ENCODE measurements at regions not wholly inside any gene's neighbourhood (a gene's known extent, or its start where the extent isn't known, plus 50 kb on each side); places are given as distances from the start of the nearest gene placed in this dataset.
"Not testable (repeated sequence)": the region's sequence is repeated elsewhere in the genome, so short reads cannot be mapped to it uniquely, and the experiment has no call there.

DNA sequence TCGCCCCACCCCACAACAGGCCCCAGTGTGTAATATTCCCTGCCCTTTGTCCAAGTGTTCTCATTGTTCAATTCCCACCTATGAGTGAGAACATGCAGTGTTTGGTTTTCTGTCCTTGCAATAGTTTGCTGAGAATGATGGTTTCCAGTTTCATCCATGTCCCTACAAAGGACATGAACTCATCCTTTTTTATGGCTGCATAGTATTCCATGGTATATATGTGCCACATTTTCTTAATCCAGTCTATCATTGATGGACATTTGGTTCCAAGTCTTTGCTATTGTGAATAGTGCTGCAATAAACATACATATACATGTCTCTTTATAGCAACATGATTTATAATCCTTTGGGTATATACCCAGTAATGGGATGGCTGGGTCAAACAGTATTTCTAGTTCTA lies 132.7 kb downstream of the SNX10 start:
- not testable (repeated sequence) for H3K4me3 ChIP-seq (ENCODE audit: low read depth in 1 of 5, low read length in 5 of 5); H3K27ac ChIP-seq (ENCODE audit: low read depth, low read length); H3K27me3 ChIP-seq (ENCODE audit: control insufficient read depth in 5 of 5, insufficient read depth in 4 of 5, low read length in 5 of 5); H3K4me1 ChIP-seq (ENCODE audit: control insufficient read depth in 5 of 5, insufficient read depth in 5 of 5, low read length in 5 of 5); H3K9me3 ChIP-seq (ENCODE audit: control insufficient read depth in 5 of 5, low read length in 5 of 5); H3K9ac ChIP-seq (ENCODE audit: low read length in 5 of 5); H3K36me3 ChIP-seq (ENCODE audit: control insufficient read depth in 5 of 5, insufficient read depth in 5 of 5, low read length in 5 of 5)

DNA sequence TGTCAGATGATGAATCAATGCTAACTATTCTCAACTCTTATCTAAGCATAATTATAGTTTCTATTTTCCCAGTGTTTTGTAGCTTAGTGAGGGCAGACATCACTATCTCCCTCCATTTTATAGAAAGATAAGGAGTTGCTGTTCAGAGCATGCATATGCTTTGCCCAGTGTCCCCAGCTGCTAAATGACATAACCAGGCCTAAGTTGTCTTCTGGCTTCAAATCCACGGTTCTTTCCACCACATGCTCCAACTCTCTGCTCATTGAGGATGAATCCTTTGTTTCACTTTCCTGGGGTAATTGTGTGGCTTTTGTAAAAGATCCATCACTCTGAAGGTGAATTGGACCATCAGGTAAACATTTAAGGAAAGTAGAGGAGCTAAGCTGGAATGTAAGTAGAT lies 134.0 kb downstream of the SNX10 start:
- Histone ChIP-seq H3K27ac (ENCODE audit: low read depth, low read length) (no peak overlapping the region), H3K4me1 (ENCODE audit: control insufficient read depth in 5 of 5, insufficient read depth in 5 of 5, low read length in 5 of 5) (peaks cover 0 to 9% (median 3%) of the 10 kb centered on the region in 5 donors), H3K4me3 (ENCODE audit: low read depth in 1 of 5, low read length in 5 of 5) (no peak overlapping the region), H3K27me3 (ENCODE audit: control insufficient read depth in 5 of 5, insufficient read depth in 4 of 5, low read length in 5 of 5) (no peaks in the 10 kb centered on the region), H3K9me3 (ENCODE audit: control insufficient read depth in 5 of 5, low read length in 5 of 5) (no peaks in the 10 kb centered on the region), H3K36me3 (ENCODE audit: control insufficient read depth in 5 of 5, insufficient read depth in 5 of 5, low read length in 5 of 5) (no peaks in the 10 kb centered on the region), H3K9ac (ENCODE audit: low read length in 5 of 5) (no peak overlapping the region)

DNA sequence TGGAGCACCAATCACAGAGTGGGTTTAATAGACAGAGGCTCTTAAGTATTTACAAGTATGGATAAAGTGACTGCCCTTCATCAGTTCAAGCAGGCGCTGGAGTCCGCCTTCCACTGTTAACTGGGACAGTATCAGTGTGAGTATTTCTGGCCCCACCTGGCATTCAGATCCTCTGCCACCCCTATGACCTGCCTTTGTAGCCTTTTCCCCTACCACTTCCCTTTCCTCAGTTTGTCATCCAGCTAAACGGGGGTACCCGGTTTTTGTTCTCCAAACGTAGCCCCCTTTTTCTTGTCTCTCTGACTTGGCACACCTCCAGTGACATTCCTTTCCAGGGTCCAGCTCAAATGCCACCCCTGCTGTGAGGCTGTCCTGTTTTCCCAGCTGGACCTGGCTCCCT lies 134.4 kb downstream of the SNX10 start:
- Histone ChIP-seq H3K27ac (ENCODE audit: low read depth, low read length) (no peak overlapping the region), H3K9ac (ENCODE audit: low read length in 5 of 5) (no peak overlapping the region), H3K27me3 (ENCODE audit: control insufficient read depth in 5 of 5, insufficient read depth in 4 of 5, low read length in 5 of 5) (no peaks in the 10 kb centered on the region), H3K4me1 (ENCODE audit: control insufficient read depth in 5 of 5, insufficient read depth in 5 of 5, low read length in 5 of 5) (peaks cover 0 to 9% (median 3%) of the 10 kb centered on the region in 5 donors), H3K9me3 (ENCODE audit: control insufficient read depth in 5 of 5, low read length in 5 of 5) (no peaks in the 10 kb centered on the region), H3K36me3 (ENCODE audit: control insufficient read depth in 5 of 5, insufficient read depth in 5 of 5, low read length in 5 of 5) (no peaks in the 10 kb centered on the region), H3K4me3 (ENCODE audit: low read depth in 1 of 5, low read length in 5 of 5) (no peak overlapping the region)

DNA sequence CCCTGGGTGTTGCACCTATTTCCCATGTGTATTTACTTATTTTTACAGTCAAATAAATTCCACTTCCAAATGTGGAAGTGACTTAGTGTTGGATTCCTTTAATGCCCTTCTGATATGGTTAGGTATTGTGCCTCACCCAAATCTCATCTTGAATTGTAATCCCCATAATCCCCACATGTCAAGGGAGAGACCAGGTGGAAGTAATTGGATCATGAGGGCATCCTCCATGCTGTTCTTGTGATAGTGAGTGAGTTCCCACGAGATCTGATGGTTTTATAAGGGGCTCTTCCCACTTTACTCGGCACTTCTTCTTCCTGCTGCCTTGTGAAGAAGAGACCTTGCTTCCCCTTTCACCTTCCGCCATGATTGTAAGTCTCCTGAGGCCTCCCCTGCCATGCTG lies 136.9 kb downstream of the SNX10 start:
- Histone ChIP-seq H3K27ac (ENCODE audit: low read depth, low read length) (no peak overlapping the region), H3K4me1 (ENCODE audit: control insufficient read depth in 5 of 5, insufficient read depth in 5 of 5, low read length in 5 of 5) (no peaks in the 10 kb centered on the region), H3K9ac (ENCODE audit: low read length in 5 of 5) (no peak overlapping the region), H3K9me3 (ENCODE audit: control insufficient read depth in 5 of 5, low read length in 5 of 5) (no peaks in the 10 kb centered on the region), H3K27me3 (ENCODE audit: control insufficient read depth in 5 of 5, insufficient read depth in 4 of 5, low read length in 5 of 5) (no peaks in the 10 kb centered on the region), H3K36me3 (ENCODE audit: control insufficient read depth in 5 of 5, insufficient read depth in 5 of 5, low read length in 5 of 5) (no peaks in the 10 kb centered on the region), H3K4me3 (ENCODE audit: low read depth in 1 of 5, low read length in 5 of 5) (no peak overlapping the region)

DNA sequence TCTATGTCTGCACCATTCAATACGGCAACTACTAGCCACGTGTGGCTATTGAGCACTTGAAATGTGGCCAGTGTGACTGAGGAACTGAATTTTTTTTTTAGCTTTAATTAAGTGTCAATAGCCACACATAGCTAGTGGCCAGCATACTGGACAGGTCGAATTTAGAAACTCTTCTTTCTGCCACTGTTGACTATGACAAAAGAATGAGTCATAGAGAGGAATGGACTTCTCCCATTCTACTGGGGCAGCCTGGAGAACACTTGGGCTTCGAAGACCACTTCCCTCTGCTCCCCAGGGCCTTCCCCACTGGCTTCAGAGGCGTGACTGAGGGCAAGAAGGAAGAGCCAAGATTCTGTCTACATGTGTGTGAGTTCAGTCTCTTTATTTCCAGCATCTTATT lies 137.5 kb downstream of the SNX10 start:
- H3K36me3 ChIP-seq (ENCODE audit: control insufficient read depth in 5 of 5, insufficient read depth in 5 of 5, low read length in 5 of 5), result no peaks in the 10 kb centered on the region
- H3K4me1 ChIP-seq (ENCODE audit: control insufficient read depth in 5 of 5, insufficient read depth in 5 of 5, low read length in 5 of 5), result no peaks in the 10 kb centered on the region
- no peak overlapping the region for H3K4me3 ChIP-seq (ENCODE audit: low read depth in 1 of 5, low read length in 5 of 5)
- no peaks in the 10 kb centered on the region for H3K9me3 ChIP-seq (ENCODE audit: control insufficient read depth in 5 of 5, low read length in 5 of 5)
- no peaks in the 10 kb centered on the region for H3K27me3 ChIP-seq (ENCODE audit: control insufficient read depth in 5 of 5, insufficient read depth in 4 of 5, low read length in 5 of 5)
- H3K27ac ChIP-seq (ENCODE audit: low read depth, low read length), result no peak overlapping the region
- no peak overlapping the region for H3K9ac ChIP-seq (ENCODE audit: low read length in 5 of 5)

DNA sequence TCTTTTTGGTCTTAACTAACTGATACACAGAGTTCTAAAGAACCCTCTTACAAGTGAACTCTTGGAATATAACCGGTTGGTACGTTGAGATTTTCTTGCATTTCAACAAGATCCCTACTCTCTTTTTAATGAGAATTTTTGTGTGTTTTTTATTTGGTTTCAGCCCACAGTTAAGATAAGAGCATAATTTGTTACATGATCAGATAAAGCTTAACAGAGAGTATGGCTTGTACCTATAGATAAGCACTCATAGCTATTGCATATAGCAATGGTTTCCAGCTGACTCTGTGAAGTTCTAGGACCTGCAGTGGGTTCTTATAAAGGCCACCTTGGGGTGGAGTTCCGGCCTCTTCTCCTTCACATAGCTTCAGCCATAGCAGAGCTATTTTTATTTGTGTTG lies 143.3 kb downstream of the SNX10 start:
- no peak overlapping the region for H3K27ac ChIP-seq (ENCODE audit: low read depth, low read length)
- no peaks in the 10 kb centered on the region for H3K4me1 ChIP-seq (ENCODE audit: control insufficient read depth in 5 of 5, insufficient read depth in 5 of 5, low read length in 5 of 5)
- no peaks in the 10 kb centered on the region for H3K36me3 ChIP-seq (ENCODE audit: control insufficient read depth in 5 of 5, insufficient read depth in 5 of 5, low read length in 5 of 5)
- peaks cover 0 to 2% (median 0%) of the 10 kb centered on the region in 5 donors for H3K9me3 ChIP-seq (ENCODE audit: control insufficient read depth in 5 of 5, low read length in 5 of 5)
- no peak overlapping the region for H3K9ac ChIP-seq (ENCODE audit: low read length in 5 of 5)
- H3K4me3 ChIP-seq (ENCODE audit: low read depth in 1 of 5, low read length in 5 of 5), result no peak overlapping the region
- H3K27me3 ChIP-seq (ENCODE audit: control insufficient read depth in 5 of 5, insufficient read depth in 4 of 5, low read length in 5 of 5), result no peaks in the 10 kb centered on the region

DNA sequence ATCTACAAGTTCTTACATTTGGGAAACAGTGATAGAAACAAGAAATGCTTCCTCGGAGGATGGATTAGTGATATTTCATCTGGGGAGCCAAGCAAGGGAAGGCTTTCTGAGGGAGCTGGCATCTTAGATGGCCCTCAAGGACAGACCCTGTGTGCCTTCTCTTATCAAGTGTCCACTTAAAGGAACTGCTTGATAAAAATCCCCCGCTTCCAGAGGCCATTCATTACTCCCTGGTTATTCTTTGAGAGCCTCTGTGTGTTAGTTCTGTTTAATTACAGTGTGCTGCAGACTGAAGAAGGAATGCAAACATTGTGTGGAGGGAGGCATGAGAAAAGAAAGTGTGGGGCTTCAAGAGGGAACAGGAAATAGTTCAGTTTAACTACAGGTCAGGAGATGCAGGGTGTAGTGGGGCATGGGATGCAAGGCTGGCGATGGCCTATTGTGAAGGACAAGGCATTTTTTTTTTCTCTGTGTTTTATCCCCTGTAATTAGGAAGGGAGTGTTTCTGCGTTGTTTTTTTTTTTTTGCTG lies 145.4 kb downstream of the SNX10 start:
- H3K36me3 ChIP-seq (ENCODE audit: control insufficient read depth in 5 of 5, insufficient read depth in 5 of 5, low read length in 5 of 5), result no peaks in the 10 kb centered on the region
- no peak overlapping the region for H3K27ac ChIP-seq (ENCODE audit: low read depth, low read length)
- H3K4me3 ChIP-seq (ENCODE audit: low read depth in 1 of 5, low read length in 5 of 5), result no peak overlapping the region

DNA sequence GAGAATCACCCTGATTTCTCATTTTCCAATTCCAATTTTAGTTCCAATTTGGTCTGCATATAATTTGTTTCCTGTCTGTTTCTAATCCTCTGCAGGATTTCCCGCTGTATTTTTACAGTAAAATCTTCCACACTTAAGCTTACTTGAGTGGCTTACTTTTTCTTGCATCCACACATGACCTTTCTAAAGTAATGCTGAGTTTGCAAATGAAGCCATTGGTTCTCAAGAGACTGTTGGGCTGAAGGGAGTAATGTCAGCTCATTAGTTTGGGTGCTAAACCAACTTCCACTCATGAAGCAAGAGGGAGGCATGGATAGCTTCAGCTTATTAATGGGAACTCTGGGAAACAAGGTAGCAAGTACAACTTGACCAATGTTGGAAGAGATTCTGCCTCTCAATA lies 146.4 kb downstream of the SNX10 start:
- Histone ChIP-seq H3K9me3 (ENCODE audit: control insufficient read depth in 5 of 5, low read length in 5 of 5) (peaks cover 0 to 2% (median 0%) of the 10 kb centered on the region in 5 donors), H3K4me3 (ENCODE audit: low read depth in 1 of 5, low read length in 5 of 5) (no peak overlapping the region), H3K9ac (ENCODE audit: low read length in 5 of 5) (no peak overlapping the region), H3K27ac (ENCODE audit: low read depth, low read length) (no peak overlapping the region), H3K36me3 (ENCODE audit: control insufficient read depth in 5 of 5, insufficient read depth in 5 of 5, low read length in 5 of 5) (no peaks in the 10 kb centered on the region), H3K27me3 (ENCODE audit: control insufficient read depth in 5 of 5, insufficient read depth in 4 of 5, low read length in 5 of 5) (no peaks in the 10 kb centered on the region), H3K4me1 (ENCODE audit: control insufficient read depth in 5 of 5, insufficient read depth in 5 of 5, low read length in 5 of 5) (no peaks in the 10 kb centered on the region)

More for the DNA sequence above, 145.4 kb downstream of the SNX10 start:
- Histone ChIP-seq H3K9me3 (ENCODE audit: control insufficient read depth in 5 of 5, low read length in 5 of 5) (peaks cover 0 to 2% (median 0%) of the 10 kb centered on the region in 5 donors), H3K27me3 (ENCODE audit: control insufficient read depth in 5 of 5, insufficient read depth in 4 of 5, low read length in 5 of 5) (no peaks in the 10 kb centered on the region), H3K9ac (ENCODE audit: low read length in 5 of 5) (no peak overlapping the region), H3K4me1 (ENCODE audit: control insufficient read depth in 5 of 5, insufficient read depth in 5 of 5, low read length in 5 of 5) (no peaks in the 10 kb centered on the region)

DNA sequence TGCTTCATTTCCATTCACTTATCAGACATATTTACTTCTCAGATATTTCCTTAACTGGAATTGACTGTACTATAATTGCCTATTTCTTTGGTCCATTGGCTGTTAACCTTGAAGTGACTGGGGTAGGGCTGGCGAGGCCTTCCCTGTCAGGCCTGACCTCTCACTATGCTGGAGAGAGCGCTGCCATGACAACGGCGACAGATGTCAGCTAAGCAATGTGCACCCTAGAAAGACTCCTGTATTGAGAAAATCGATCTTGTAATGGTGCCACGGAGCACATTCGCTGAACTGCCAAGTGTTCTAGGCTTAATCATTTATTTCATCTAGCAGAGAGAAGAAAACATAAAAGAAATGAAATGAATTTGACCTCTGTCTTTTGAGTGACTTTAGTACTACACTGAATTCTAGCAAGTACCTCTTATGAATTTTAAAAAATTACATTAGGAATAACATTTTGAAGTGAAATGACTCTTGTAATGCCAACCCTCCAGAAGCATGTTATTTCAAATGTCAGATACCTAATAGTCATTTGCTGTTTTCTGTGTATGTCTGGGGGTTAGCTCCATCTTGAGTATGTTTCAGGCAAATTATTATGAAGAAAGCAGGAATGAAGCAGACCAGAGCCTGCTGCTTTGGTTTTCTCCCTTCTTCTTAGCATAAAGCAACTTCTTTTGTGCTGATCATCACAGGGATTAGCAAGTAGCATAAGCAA lies 148.0 kb downstream of the SNX10 start:
- H3K9ac ChIP-seq (ENCODE audit: low read length in 5 of 5), result no peak overlapping the region
- peaks cover 0 to under 1% (median 0%) of the 10 kb centered on the region in 5 donors for H3K9me3 ChIP-seq (ENCODE audit: control insufficient read depth in 5 of 5, low read length in 5 of 5)
- H3K36me3 ChIP-seq (ENCODE audit: control insufficient read depth in 5 of 5, insufficient read depth in 5 of 5, low read length in 5 of 5), result no peaks in the 10 kb centered on the region
- no peak overlapping the region for H3K27ac ChIP-seq (ENCODE audit: low read depth, low read length)
- H3K27me3 ChIP-seq (ENCODE audit: control insufficient read depth in 5 of 5, insufficient read depth in 4 of 5, low read length in 5 of 5), result no peaks in the 10 kb centered on the region
- no peaks in the 10 kb centered on the region for H3K4me1 ChIP-seq (ENCODE audit: control insufficient read depth in 5 of 5, insufficient read depth in 5 of 5, low read length in 5 of 5)
- H3K4me3 ChIP-seq (ENCODE audit: low read depth in 1 of 5, low read length in 5 of 5), result no peak overlapping the region

DNA sequence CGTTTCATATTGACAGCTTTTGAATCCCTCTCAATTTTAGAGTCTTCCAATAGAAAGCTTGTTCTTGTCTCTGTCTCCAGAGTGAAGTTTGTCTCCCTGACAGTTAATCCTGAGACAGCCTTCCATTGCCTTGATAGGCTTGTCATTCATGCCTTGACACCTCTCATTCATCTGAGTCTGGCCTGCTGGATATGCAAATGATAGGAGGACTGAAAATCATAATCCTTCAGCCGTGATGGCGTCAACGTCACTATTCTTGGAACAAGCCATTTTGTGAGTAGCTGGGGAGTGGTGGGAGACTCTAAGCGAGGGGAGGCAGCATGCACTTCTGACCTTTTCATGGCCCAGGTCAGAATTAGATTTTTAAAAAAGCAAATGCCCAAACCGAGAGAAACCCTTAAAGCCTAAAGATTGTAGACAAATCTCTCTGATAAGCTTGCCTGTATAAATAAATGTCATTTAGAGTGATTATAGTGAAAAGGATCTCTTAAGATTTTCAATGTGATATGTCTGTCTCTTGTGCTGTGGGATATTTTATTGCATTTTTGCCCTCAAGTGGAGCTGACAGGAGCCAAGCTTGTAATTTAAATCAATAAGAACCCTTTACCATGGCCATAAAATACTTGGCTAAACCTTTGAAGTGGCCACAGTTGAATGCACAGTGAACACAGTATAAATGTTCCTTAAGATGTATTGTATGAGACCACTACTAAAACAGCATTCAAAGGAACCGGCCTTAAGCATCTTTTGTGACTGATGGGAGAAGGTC lies 148.8 kb downstream of the SNX10 start:
- Histone ChIP-seq H3K4me1 (ENCODE audit: control insufficient read depth in 5 of 5, insufficient read depth in 5 of 5, low read length in 5 of 5) (peaks cover 0 to 2% (median 0%) of the 10 kb centered on the region in 5 donors), H3K9ac (ENCODE audit: low read length in 5 of 5) (no peak overlapping the region), H3K27me3 (ENCODE audit: control insufficient read depth in 5 of 5, insufficient read depth in 4 of 5, low read length in 5 of 5) (no peaks in the 10 kb centered on the region), H3K27ac (ENCODE audit: low read depth, low read length) (no peak overlapping the region), H3K4me3 (ENCODE audit: low read depth in 1 of 5, low read length in 5 of 5) (no peak overlapping the region), H3K36me3 (ENCODE audit: control insufficient read depth in 5 of 5, insufficient read depth in 5 of 5, low read length in 5 of 5) (no peaks in the 10 kb centered on the region), H3K9me3 (ENCODE audit: control insufficient read depth in 5 of 5, low read length in 5 of 5) (no peaks in the 10 kb centered on the region)

Measured in subcutaneous abdominal adipose tissue (tissue), 5 donors.